OCI-LY1 (cell line): ENCODE measurements at regions not wholly inside any gene's neighbourhood (a gene's known extent, or its start where the extent isn't known, plus 50 kb on each side); places are given as distances from the start of the nearest gene placed in this dataset.

Experiments
- CTCF ChIP-seq: fragments of 200-600 bp; sonication (generic), shearing (Covaris generic); IDR thresholded peaks from 2 replicates; pipeline ENCODE4 v1.5.1; 2017; ENCODE audit warnings: mild to moderate bottlenecking, antibody characterized with exemption, low read length, moderate library complexity, mixed read lengths
- EZH2 ChIP-seq: fragments of 200-600 bp; sonication (generic), shearing (Covaris generic); IDR thresholded peaks from 2 replicates; pipeline ENCODE4 v1.8.0; 2017; ENCODE audit warnings: borderline replicate concordance, mixed run types, mild to moderate bottlenecking, antibody characterized with exemption, low read length, moderate library complexity, mixed read lengths

- TF ChIP-seq CTCF = no peak
- TF ChIP-seq EZH2 = no peak
Measured at GRCh38 chr7:121504482-121504881, 108.4 kb upstream of the FAM3C start.
